ENCODE measurements at regions not wholly inside any gene's neighbourhood (a gene's known extent, or its start where the extent isn't known, plus 50 kb on each side); places are given as distances from the start of the nearest gene placed in this dataset.

DNA sequence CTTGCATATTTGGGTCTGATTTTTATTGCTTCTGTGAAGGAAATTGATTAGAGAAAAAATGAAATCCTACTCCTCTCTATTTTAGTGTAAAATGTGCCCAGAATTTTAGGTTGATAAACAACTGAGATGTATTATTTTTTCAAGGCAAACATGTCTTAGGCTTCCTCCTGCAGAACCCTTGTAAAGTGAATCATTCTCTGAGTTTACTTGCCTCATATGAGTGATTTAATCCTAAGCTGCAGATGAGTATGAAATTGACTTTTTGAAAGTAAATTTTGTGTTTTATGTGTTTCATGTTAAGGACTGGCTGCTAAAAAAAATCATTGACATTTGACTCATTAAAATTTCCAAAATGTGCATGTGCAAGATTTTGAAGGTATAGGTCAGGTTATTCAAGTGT, 138.5 kb upstream of the PHACTR1 start:
- Mint-ChIP-seq H3K27me3 (peaks cover 4% of the 10 kb centered on the region), H3K4me3 (no peak overlapping the region), H3K27ac (no peak overlapping the region), H3K4me1 (ENCODE audit: low read depth) (no peaks in the 10 kb centered on the region), H3K9me3 (no peaks in the 10 kb centered on the region), H3K36me3 (no peaks in the 10 kb centered on the region)
- ChIA-PET POLR2A (no interaction called here), CTCF (no interaction called here)
- DNase-seq, result no peak
- intact Hi-C loops (cut with micrococcal nuclease), result no loop called here

DNA sequence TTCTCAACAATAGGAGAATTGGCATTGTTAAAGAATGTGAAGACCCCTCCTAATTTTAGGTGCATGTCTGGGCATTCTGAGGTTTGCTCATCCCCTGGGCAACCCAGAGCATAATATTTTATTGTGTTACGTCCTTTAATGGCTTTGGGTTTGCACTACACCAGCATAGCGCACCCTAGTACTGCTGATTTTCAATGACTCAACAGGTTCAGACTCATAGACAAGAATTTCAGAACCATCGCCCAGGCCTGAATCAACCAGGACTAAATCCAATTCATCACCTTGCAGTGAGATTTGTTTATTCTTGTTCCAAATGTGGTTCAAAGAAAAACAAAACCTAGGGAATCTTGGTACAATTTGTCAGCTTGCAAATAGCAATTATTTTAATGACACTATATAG, 137.8 kb upstream of the PHACTR1 start:
- no peaks in the 10 kb centered on the region for H3K9me3 Mint-ChIP-seq
- H3K27ac Mint-ChIP-seq, result no peak overlapping the region
- H3K4me1 Mint-ChIP-seq (ENCODE audit: low read depth), result no peaks in the 10 kb centered on the region
- CTCF ChIA-PET, result no interaction called here
- no peak for DNase-seq
- POLR2A ChIA-PET, result no interaction called here
- intact Hi-C loops (cut with micrococcal nuclease), result no loop called here
- peaks cover 4% of the 10 kb centered on the region for H3K27me3 Mint-ChIP-seq
- H3K4me3 Mint-ChIP-seq, result no peak overlapping the region
- no peaks in the 10 kb centered on the region for H3K36me3 Mint-ChIP-seq

DNA sequence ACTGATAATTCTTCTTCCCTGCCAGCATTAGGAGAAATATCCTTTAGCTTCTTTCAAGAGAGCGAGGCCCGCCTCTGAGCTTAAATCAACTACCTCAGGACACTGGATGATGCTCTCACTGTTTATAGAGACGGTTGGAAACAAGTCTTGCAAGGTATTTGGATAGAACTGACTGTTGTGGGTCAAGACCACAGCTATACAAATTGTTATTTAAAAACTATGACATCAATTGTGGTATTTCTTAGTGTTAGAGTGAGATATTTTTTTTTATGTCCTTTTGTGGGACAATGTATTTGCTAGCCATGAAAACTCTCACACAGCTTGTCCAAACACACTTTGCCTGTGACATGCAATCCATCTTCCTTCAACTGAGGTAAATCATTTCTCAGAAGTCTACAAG, 136.3 kb upstream of the PHACTR1 start:
- intact Hi-C loops (cut with micrococcal nuclease), result no loop called here

DNA sequence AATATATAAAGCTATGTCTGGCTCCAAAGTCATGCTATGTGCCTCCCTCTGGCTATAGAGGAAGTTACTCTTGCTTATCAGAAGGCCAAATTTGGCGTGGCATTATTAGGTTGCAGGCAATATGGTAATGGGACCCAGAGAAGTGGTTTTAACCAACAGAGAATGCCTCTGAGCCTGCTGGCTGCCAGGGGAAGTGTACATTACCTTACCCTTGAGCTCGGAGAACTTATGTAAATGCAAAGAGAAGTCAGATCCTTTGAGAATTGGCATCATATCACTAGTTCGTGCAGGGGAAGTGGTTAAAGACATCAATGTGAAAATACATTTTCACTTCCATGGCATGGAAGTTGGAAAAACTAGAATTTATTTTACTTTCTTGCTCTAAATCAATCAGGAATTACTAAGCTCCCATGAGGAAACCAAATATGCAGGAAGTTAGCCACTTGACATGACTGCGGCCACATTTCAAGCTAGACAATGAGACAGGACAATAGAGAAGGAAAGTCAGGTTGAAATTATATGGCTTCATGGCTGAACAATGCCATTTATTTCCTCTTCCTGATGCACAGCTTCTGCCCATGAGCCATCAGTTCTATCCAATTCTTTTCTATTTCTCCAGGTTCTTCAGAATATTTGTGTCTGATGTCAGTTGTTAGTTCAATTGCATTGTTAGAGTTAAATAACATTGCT, 134.0 kb upstream of the PHACTR1 start:
- Mint-ChIP-seq H3K27ac (no peak overlapping the region), H3K4me3 (no peak overlapping the region), H3K9me3 (no peaks in the 10 kb centered on the region), H3K36me3 (no peaks in the 10 kb centered on the region), H3K4me1 (ENCODE audit: low read depth) (no peaks in the 10 kb centered on the region), H3K27me3 (peaks cover 7% of the 10 kb centered on the region)
- CTCF ChIA-PET, result no interaction called here
- intact Hi-C loops (cut with micrococcal nuclease), result no loop called here
- DNase-seq, result no peak
- POLR2A ChIA-PET, result no interaction called here

More for the DNA sequence above, 136.3 kb upstream of the PHACTR1 start:
- no peaks in the 10 kb centered on the region for H3K9me3 Mint-ChIP-seq
- H3K4me1 Mint-ChIP-seq (ENCODE audit: low read depth), result no peaks in the 10 kb centered on the region
- no peak overlapping the region for H3K4me3 Mint-ChIP-seq
- no peak overlapping the region for H3K27ac Mint-ChIP-seq
- no peak for DNase-seq
- ChIA-PET CTCF (no interaction called here), POLR2A (no interaction called here)
- peaks cover 4% of the 10 kb centered on the region for H3K27me3 Mint-ChIP-seq
- no peaks in the 10 kb centered on the region for H3K36me3 Mint-ChIP-seq

DNA sequence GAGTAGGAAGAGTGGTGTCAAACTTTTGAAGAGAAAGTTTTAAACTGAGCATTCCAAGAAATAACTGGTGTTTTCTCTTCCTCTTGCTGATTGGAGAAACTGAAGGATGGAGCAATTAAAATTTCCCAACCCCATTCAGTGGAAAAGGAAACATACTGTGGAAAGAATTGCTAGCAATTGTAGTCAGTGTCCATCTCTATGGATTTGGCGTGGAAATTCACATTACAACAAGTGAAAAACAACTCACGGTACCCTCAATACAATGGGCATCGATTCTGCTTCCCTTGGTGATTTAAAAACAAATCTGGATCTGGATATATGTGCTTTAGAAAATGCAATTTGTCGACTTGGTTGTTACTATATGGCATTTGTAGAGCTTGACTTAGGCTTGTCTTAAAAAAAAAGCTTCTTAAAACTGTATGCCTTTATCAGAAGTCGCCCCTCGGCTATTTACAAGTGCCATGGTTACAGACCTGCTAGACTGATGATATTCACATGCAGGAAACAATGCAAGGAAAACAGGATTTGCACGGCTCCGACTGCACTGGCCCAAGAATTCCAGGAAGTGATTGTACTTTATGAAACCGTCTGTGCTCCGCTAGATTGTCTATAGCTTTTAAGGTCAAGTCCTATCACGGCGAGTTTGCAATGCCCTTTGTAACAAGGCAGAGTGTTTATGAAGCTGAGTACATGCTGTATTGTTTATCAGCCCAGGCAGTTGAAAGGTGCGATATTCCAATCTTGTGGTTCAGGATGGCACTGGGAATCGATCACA, 131.7 kb upstream of the PHACTR1 start:
- Mint-ChIP-seq H3K27me3 (peaks cover 10% of the 10 kb centered on the region), H3K4me1 (ENCODE audit: low read depth) (no peaks in the 10 kb centered on the region), H3K27ac (no peak overlapping the region), H3K36me3 (no peaks in the 10 kb centered on the region), H3K9me3 (no peaks in the 10 kb centered on the region), H3K4me3 (no peak overlapping the region)
- CTCF ChIA-PET, result no interaction called here
- POLR2A ChIA-PET, result no interaction called here
- intact Hi-C loops (cut with micrococcal nuclease), result no loop called here
- no peak for DNase-seq

DNA sequence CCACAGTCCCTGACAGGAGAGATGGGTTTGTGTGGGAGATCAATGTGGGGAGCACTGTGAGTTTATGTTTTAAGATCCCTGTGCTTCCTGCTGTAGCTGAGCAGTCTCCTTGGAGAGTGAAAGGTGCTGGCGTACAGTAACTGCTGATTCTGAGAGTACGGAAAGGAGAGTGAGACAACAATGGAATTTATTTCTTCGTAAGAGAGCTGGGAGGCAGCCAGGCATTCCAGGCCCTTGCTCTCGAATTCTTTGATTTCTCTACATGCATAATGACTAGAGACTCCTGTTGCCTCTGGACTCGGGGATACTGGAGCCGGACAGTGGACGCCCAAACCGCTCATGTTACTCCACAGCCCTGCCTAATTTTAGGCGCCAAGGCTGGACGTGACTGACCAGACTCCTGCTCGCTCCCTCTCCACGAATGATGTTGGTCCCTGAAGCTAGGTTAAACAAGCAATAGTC, 131.0 kb upstream of the PHACTR1 start:
- Mint-ChIP-seq H3K27ac (no peak overlapping the region), H3K36me3 (no peaks in the 10 kb centered on the region), H3K27me3 (peaks cover 10% of the 10 kb centered on the region), H3K9me3 (no peaks in the 10 kb centered on the region), H3K4me1 (ENCODE audit: low read depth) (no peaks in the 10 kb centered on the region), H3K4me3 (no peak overlapping the region)
- POLR2A ChIA-PET, result no interaction called here
- intact Hi-C loops (cut with micrococcal nuclease), result no loop called here
- DNase-seq, result no peak
- CTCF ChIA-PET, result no interaction called here

DNA sequence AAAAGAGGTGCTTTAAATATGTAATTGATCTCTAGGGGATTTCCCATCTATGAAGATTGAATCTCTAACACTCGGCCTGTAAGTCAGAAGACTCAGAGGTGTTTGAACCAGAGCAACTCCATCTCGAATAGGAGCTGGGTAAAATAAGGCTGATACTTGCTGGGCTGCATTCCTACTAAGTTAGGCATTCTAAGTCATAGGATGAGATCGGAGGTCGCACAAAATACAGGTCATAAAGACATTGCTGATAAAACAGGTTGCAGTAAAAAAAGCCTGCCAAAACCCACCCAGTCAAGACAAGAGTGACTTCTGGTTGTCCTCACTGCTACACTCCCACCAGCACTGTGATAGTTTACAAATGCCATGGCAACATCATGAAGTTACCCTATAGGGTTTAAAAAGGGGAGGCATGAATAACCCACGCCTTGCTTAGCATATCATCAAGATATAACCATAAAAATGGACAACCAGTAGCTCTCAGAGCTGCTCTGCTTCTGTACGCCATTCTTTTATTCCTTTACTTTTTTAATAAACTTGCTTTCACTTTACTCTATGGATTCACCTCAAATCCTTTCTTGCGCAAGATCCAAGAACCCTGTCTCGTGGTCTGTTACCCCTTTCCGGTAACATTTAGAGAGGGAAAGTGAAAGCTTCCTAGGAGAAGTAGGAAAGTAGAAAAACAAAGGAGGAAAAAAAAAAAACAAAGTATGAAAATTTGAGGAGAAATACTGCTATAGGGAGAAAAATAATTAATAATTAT, 129.7 kb upstream of the PHACTR1 start:
- no peaks in the 10 kb centered on the region for H3K9me3 Mint-ChIP-seq
- no peaks in the 10 kb centered on the region for H3K36me3 Mint-ChIP-seq
- intact Hi-C loops (cut with micrococcal nuclease), result no loop called here
- H3K4me1 Mint-ChIP-seq (ENCODE audit: low read depth), result no peaks in the 10 kb centered on the region
- ChIA-PET POLR2A (no interaction called here), CTCF (no interaction called here)
- H3K4me3 Mint-ChIP-seq, result no peak overlapping the region
- DNase-seq, result no peak
- peaks cover 13% of the 10 kb centered on the region for H3K27me3 Mint-ChIP-seq
- no peak overlapping the region for H3K27ac Mint-ChIP-seq

DNA sequence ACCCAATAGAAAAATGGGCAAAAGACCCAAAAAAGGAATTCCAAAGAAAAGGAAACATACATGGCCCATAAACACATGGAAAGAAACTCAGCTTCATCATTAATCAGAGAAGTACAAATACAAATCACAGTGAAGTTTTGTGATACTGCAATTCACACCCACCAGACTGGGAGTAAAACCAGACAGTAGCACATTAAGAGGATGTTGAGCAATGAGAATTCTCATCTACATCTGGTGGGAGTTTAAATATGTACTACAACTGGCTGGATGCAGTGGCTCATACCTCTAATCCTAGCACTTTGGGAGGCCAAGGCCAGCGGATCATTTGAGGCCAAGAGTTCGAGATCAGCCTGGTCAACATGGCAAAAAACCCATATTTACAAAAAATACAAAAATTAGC, 125.7 kb upstream of the PHACTR1 start:
- no peak for DNase-seq
- POLR2A ChIA-PET, result no interaction called here
- no peaks in the 10 kb centered on the region for H3K36me3 Mint-ChIP-seq
- no peaks in the 10 kb centered on the region for H3K9me3 Mint-ChIP-seq
- no peak overlapping the region for H3K4me3 Mint-ChIP-seq
- peaks cover 18% of the 10 kb centered on the region for H3K27me3 Mint-ChIP-seq
- H3K4me1 Mint-ChIP-seq (ENCODE audit: low read depth), result no peaks in the 10 kb centered on the region
- intact Hi-C loops (cut with micrococcal nuclease), result no loop called here
- no peak overlapping the region for H3K27ac Mint-ChIP-seq
- CTCF ChIA-PET, result no interaction called here

DNA sequence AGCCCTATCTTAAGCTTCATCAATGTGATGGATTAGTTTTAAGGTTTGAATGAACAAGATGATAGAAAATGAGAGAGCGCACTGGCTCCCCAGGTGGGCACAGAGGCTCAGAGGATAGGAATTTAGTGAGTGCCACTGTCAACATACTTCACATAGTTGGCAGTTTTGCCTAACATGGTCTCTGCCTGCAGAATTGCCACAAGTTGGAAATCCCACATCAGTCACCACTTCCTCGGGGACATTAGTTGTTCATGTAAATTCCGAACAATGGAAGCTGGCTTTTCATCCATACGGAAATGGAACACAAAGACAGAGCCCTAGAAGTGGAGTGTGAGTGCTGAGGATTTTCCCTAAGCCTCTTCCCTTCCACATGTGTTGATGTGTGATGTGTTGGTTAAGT, 123.9 kb upstream of the PHACTR1 start:
- H3K9me3 Mint-ChIP-seq, result no peaks in the 10 kb centered on the region
- DNase-seq, result no peak
- intact Hi-C loops (cut with micrococcal nuclease), result no loop called here
- no peaks in the 10 kb centered on the region for H3K4me1 Mint-ChIP-seq (ENCODE audit: low read depth)
- no peak overlapping the region for H3K27ac Mint-ChIP-seq
- ChIA-PET POLR2A (no interaction called here), CTCF (no interaction called here)
- H3K36me3 Mint-ChIP-seq, result no peaks in the 10 kb centered on the region
- H3K27me3 Mint-ChIP-seq, result peaks cover 15% of the 10 kb centered on the region
- no peak overlapping the region for H3K4me3 Mint-ChIP-seq

DNA sequence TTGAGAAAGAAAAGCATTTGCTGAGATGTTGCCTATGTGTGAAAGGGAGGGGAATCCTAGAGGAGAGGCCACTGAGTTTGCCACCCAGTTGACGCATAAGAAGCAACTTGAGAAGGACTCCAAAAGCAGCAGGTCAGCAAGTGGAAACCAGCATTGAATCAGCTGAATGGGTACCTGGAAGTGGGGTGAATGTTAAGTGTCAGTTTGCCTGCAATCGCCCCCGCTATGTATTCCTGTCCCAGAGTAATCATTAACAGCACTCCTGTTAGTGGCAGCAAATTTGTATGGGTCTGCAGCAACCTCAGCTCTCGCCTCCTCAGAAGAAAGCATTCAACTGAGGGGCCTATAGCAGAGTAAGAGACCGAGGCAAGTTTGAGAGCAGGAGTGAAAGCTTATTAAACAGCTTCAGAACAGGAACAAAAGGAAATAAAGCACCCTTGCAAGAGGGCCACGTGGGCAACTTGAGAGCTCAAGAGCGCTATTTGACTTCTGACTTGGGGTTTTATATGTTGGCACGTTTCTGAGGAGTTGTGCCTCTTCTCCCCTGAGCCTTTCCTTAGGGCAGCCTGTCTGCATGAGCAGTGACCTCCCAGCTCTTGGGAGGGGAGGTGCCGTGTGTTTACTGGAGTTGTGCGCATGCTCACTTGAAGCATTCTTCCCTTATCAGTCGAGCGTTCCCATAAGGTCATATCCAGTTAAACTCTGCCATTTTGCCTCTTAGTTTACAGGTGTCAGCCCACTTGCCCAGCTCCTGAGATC, 122.6 kb upstream of the PHACTR1 start:
- ChIA-PET POLR2A (no interaction called here), CTCF (interaction anchor here (0.5 kb wide), 1 partner anchor 8 kb away, joined by 3 read pairs; no protein-coding TSS in a partner anchor)
- Mint-ChIP-seq H3K27ac (no peak overlapping the region), H3K9me3 (no peaks in the 10 kb centered on the region), H3K27me3 (peaks cover 12% of the 10 kb centered on the region), H3K4me3 (no peak overlapping the region), H3K36me3 (no peaks in the 10 kb centered on the region), H3K4me1 (ENCODE audit: low read depth) (no peaks in the 10 kb centered on the region)
- intact Hi-C loops (cut with micrococcal nuclease), result no loop called here
- no peak for DNase-seq

DNA sequence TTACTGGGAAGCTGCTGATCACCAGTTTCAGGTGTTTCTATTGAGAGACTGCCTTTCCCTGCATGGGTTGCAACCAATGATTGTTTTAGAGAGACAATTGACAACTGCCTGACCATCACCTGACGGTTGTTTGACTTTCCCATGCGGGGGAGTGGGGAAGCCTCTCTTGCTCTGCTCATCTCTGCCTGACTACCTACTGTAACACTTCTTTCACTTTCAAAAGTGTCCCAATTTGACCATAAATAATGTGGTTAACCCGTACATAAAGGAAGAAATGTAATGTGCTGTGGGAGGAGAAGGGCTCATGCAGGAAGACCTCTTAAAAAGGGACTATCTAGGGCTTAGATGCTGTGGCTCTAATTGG, 122.1 kb upstream of the PHACTR1 start:
- ChIA-PET CTCF (no interaction called here), POLR2A (no interaction called here)
- no peak for DNase-seq
- H3K9me3 Mint-ChIP-seq, result no peaks in the 10 kb centered on the region
- H3K36me3 Mint-ChIP-seq, result no peaks in the 10 kb centered on the region
- H3K27ac Mint-ChIP-seq, result no peak overlapping the region
- peaks cover 12% of the 10 kb centered on the region for H3K27me3 Mint-ChIP-seq
- H3K4me1 Mint-ChIP-seq (ENCODE audit: low read depth), result no peaks in the 10 kb centered on the region
- no peak overlapping the region for H3K4me3 Mint-ChIP-seq
- intact Hi-C loops (cut with micrococcal nuclease), result no loop called here

DNA sequence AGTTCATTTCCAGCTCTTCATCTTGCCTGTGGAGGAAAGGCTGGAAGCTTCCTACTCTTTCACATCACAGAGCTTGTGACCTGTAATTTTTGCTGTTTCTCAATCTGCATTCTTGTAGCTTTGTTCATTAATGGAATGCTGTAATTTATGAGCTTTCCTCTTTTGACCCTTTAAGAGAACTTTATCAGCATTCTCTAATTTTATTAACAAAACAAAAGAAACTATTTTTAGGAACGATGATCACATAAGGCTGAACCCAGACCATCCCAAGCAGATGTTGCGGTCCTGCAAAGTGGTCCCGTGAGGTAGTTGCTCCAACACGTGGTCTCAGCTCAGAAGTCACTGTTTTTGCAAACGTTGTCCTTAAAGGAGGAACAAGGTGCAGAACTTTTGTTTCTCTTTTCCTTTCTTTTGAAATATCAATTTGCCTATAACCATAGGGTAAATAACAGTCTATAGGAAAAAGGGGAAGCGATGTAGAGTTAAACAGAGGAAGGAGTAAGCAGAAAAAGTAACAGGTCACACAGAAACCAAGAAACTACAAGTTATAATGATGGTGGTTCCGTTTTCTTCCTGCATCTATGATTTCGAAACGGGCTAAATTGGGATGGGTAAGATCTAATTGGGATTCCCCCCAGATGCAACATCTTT, 121.3 kb upstream of the PHACTR1 start:
- intact Hi-C loops (cut with micrococcal nuclease), result no loop called here
- ChIA-PET CTCF (no interaction called here), POLR2A (no interaction called here)
- Mint-ChIP-seq H3K9me3 (no peaks in the 10 kb centered on the region), H3K36me3 (no peaks in the 10 kb centered on the region), H3K27me3 (peaks cover 12% of the 10 kb centered on the region), H3K27ac (no peak overlapping the region), H3K4me1 (ENCODE audit: low read depth) (no peaks in the 10 kb centered on the region), H3K4me3 (no peak overlapping the region)
- no peak for DNase-seq
